ENCODE measurements at regions not wholly inside any gene's neighbourhood (a gene's known extent, or its start where the extent isn't known, plus 50 kb on each side); places are given as distances from the start of the nearest gene placed in this dataset.
"Not testable (repeated sequence)": the region's sequence is repeated elsewhere in the genome, so short reads cannot be mapped to it uniquely, and the experiment has no call there.

DNA sequence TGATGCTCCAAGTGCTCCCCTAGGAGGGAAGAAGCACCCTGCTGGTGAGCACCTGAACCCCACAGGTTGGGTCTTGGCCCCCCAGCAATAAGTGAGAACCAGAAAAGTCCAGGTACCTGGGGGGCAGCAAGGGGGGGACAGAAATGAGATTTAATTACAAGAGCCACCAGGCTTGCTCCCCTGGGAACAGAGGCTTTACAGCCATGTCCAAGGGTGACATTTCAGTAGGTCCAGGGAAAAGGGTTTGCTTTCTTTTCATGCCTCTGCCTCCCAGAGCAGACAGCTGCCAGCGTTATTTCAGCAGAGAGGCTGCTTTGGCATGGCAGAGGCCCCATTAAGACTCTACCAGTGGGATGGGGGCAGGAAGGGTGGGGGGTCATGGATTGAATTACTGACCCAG, 437.7 kb downstream of the BUD13 start:
- DNase-seq (ENCODE audit: low spot score), result no peak

DNA sequence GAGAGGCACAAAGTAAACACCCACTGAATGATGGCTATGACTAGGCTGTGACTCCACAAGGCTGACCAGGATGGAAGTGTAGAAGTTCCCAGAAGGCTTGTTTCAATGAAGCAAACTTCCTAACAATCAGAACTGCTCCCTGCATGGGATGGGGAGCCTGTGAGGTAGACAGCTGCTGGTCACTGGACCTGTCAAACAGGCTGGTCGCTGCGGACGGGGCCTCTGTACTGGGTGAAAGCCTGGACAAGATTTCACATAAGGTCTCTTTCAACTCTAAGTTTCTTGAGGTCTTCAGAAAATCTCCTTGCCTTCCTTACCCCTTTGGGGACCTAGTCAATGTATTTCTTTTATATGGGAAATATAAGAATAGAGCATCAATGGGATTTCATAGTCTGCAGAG, 438.2 kb downstream of the BUD13 start:
- DNase-seq (ENCODE audit: low spot score), result no peak

DNA sequence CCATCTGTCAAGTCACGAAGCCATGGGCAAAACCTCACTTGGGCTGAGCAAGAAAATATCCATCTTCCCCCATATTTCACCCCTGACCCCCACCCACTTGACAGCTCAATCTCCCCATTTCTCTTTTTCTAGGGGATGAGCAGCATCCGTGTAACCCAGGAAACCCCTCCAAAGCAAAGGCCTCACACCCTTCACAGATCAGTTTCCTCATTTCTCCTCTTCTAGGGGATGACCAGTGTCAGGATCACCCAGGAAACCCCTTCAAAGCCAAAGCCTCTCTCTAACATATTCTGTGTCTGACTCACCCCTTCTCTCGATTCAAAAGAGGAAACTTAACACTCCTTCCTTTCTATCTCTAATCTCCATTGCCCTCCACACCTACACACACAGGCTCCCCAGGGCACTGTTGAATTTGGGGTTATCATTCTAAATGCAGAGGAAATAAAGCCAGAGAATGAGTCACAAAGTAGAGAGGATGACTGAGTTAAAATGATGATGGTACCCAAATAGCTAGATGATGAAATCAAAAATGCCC, 439.7 kb downstream of the BUD13 start:
- no peak for DNase-seq (ENCODE audit: low spot score)

DNA sequence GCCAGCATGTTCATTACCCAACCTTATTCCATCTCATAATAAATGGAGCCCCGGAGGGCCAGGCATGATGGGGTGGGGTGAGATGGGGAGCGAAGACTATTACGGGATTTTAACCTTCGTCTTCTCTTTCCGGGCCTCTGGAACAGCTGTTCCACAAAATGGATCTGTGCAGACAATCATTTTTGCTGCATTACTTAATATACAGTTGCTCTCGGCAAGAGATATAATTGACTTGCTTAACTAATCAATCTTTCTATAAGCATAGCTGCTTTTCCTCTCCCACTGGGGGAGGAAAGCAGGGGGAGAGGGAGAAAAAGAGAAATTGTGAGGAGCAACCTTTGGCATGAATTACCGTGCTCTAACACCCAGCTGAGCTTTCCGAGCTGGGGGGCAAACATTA, 440.4 kb downstream of the BUD13 start:
- no peak for DNase-seq (ENCODE audit: low spot score)

DNA sequence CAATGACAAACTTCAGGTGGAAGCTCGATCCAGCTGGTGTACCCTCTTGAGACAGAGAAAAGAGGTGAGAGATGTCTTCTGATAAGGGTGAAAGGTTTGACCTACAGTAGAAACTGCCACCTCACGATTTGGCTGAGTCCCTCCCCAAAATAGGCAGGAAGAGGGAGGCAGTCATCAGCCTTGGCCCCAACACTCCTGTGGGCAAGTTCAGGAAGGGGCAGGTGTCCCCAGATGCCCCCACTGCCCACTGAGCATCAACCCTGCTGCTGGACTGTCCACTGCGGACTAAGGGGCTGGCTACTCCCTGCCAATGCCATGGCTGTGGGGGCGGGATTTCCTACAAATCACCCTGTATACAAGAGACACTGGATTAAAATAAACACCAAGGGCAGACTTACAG, 441.4 kb downstream of the BUD13 start:
- DNase-seq (ENCODE audit: low spot score), result no peak

DNA sequence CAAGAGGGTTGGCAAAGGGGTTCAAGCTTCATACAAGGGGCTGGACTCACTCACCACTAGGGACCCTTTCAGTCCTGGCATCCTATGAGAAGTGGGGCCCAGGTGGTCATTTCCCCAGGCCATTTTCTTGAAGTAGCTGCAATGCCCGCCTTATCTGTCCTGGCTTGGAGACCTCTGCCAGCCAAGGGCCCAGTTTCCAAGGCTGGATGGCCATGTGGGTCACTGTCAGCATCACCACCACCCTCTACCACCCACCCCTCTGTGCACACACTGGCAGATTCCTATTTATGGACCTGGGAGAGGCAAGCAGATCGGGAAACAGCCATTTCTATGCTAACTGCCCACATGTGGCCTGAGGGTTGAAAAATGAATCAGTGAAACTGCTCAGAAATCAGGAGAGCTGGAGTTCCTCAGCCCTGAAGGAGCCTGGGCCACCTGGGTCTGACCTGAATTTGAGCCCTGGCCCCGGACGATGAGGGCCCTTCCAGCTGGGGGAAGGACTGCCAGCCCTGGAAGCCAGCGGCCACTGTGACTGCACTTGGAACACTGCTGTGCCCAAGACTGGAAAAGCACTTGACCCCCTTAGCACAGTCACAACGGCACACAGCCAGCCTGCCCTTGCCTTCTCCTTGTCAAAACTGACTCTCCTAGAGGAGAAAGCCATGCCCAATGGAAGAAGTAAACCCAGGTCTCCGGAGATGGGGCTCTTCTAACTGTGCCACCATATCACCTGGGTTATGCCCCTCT, 442.2 kb downstream of the BUD13 start:
- DNase-seq (ENCODE audit: low spot score), result no peak

DNA sequence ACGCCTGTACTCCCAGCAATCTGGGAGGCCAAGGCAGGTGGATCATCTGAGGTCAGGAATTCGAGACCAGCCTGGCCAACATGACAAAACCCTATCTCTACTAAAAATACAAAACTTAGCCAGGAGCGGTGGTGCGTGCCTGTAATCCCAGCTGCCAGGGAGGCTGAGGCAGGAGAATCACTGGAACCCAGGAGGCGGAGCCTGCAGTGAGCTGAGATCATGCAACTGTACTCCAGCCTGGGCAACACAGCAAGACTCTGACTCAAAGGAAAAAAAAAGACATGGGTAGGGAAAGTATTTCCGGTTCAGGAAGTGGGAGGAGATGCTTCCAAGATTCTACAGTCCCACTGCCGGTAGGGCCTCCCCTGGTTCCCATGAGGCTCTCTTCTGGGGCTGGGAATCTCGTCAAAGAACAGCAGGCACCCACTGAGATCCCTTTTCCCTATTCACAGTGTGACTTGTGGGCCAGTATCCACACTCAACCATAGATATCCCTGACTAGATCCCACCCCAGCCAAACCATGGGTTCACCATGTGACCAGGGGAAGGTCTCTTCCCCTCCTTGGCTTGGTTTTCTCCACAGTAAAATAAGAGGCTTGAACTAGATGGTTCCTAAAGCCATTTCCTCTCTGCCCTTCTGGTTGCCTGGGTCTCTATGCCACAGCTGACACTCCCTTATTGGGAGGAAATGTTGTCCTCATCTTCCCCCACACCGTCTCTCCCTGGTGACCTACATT, 443.3 kb downstream of the BUD13 start:
- no peak for DNase-seq (ENCODE audit: low spot score)

DNA sequence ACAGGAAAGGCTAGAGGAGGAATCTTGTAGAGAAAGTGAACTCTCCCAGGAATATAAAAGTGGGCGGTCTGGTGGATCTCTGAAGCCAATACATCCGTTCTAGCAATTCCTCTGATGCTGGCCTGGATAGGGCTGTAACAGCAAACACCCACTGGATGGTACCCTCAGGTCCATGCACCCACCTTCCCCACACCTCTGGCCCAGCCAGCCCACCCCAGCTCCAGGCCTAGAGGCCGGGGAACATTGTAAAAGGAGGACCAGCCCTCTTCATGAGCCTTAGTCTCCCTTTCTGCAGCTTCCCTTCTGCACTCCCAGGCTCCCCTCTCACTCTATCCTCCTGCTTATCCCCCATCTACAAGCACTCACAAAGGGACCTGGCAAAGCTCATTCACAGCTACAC, 443.9 kb downstream of the BUD13 start:
- DNase-seq (ENCODE audit: low spot score), result no peak

DNA sequence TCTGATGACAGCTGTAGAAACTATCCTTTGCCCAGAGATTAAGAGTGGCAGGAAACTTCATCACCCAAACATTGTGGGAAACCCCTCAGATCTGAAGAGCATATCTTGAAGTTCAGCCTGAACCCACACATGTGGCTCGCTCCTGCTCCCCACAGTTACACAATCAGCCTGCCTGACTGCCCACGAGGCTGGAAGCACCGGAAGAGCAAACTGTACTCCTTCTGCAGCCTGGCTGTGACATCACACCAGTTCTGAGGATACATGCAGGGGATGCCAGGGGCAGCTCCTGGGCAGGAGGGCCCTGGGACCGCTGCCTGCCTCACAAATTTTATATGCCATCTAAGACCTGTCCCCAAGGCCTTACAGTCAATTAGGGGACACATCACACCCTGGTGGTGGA, 444.4 kb downstream of the BUD13 start:
- no peak for DNase-seq (ENCODE audit: low spot score)

DNA sequence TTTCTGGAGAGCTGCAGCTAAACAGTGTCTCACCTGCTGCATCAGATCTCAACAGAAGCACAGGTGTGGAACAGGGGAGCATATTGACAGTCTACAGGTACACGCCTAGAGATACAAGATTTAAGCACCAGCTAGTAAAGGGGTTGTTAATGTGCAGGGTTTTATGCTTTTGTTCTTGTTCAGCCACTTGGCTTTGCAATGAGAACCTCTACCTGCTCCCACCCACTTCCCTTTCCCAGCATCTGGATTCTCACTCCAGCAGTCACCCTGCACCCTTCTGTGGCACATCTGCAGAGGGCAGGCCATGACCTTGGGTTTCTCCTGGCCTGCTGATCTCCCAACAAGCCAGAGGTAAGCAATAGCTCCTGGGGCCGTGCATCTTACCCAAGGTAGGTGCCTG, 446.6 kb downstream of the BUD13 start:
- DNase-seq (ENCODE audit: low spot score), result no peak

DNA sequence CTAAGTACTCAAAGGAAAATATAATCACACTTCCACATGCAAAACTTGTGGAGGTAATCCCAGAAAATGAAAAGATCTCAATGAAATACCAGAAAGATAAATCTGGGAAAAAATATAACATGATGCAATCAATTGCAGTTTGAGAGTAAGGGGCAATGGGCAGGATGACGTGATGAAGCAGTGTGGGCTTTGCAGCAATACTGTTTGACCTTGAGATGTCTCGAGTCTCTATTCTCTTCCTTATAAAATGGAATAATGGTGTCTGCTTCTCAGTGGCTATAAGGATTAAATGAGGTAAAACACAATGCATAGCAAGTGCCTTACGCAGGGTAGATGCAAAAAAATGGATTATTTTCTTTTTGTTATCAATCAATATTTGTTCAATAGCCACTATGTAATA, 447.5 kb downstream of the BUD13 start:
- DNase-seq (ENCODE audit: low spot score), result no peak

DNA sequence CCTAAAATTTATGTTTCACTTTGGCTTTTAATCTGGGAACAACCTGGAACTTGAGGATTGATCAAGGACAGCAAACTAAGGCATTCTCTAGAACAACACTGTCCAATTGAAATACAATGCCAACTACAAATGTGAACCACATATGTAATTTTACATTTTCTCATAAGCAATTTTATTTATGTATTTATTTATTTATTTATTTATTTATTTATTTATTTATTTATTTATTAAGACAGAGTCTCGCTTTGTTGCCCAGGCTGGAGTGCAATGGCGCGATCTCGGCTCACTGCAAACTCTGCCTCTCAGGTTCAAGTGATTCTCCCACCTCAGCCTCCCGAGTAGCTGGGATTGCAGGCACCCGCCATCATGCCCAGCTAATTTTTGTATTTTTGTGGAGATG, 448.7 kb downstream of the BUD13 start:
- DNase-seq (ENCODE audit: low spot score), result not testable (repeated sequence)

DNA sequence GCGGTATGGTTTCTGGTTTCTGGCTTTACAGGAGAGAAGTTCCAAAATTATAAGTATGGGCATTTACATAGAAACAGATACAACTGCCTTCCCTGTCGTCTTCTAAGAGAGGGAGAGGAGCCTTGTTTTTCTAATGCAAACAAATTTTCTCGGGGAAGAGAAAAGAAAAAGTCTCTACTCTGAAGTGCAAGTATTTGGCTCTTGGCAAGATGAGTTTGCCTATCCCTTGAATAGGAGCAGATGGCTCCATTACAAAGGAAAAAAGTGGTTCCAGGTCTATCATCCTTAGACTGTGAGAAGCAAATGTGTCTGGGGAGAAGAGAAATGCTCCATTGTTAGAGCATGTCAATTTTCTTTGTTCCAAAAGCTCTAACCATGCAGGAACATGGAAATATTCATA, 455.6 kb downstream of the BUD13 start:
- DNase-seq (ENCODE audit: low spot score), result no peak

DNA sequence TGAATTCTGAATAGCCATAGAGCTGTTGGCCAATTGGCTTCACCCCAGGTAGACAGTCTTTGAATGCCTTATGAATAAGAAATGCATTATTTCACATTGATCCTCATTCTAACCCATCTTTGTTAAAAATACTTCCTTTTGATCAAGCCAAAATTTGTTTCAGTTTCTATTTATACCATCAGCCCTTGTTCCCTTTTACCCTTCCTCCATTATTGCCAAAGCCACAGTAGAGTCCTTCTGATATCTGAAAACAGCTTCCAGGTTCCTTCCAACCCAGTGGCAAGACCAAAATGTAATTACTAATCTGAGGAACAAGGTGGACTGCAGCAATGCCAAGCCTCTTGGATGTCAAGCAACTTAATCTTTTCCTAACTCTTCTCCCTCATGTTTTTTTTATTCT, 458.8 kb downstream of the BUD13 start:
- no peak for DNase-seq (ENCODE audit: low spot score)

DNA sequence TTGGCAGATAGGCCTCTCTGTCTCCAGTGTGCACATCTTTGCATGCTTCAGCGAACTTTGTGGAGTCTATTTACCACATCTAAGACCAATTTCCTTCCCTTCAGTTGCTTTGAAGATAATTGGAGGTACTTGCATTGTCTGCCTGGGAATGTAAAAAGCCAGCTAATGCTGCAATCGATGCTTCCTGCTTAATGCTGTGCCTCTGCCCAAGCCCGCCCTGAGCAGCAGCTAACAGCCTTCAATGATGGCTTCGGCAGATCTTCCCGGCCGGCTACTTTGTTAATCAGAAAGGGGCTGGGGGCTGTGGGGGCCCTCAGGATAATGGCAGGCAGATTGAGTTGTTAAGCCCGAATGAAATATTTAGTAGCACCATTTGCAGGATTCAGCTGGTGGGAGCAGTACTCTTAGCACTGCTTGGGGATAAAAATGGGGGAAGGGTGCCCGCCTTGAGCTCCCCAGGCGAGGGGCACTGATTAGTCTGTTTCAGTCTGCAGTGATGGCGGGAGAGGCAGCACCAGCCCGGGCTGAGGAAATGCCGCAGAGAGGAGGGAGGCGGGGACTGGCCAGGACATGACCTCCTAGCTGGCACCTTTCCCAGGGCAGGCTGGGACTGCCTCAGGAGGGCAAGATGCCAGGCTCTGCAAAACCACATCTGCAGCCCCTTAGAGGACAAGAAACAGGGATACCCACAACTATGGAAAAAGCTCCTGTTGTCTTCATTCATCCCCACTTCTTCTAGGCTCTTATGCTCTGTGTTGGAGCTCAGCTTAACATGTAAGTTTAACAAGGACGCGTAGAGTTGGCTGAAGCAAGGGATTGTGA, 460.0 kb downstream of the BUD13 start:
- DNase-seq (ENCODE audit: low spot score), result no peak

DNA sequence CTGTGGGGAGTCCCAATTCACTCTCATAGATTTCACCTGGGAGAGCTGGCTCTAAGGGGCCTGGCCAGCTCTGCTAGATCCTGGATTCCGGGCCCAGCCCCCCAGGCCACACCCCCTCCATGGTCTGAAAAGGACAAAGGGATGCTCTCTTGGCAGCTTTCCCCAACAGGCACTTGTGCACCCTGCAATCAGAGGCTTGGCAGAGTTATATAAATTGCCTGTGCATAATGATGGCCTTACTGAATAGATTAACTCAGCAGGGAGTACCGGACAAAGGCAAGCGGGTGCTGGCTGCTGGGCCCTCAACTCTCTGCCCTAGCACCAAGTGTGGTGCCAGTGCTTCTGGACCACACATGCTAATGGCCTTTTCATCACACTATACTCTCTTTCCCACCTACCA, 461.6 kb downstream of the BUD13 start:
- no peak for DNase-seq (ENCODE audit: low spot score)

DNA sequence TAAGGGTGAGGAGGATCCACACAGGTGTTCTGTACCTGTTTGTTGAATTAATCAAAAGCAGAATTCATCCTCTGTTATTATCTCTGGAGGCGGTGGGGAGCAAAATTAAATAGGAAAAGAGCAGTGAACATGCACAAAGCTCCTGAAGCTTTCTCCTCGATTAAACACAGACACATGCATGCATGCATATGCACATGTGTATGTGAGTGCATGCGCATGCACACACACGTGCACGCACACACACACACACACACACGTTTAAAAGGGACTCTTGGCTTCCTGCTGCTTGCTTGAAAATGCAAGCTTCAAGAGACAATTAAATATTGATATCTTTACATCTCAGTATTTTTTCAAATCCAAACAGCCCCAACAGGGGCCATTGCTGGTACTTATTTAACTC, 462.1 kb downstream of the BUD13 start:
- DNase-seq (ENCODE audit: low spot score), result no peak

DNA sequence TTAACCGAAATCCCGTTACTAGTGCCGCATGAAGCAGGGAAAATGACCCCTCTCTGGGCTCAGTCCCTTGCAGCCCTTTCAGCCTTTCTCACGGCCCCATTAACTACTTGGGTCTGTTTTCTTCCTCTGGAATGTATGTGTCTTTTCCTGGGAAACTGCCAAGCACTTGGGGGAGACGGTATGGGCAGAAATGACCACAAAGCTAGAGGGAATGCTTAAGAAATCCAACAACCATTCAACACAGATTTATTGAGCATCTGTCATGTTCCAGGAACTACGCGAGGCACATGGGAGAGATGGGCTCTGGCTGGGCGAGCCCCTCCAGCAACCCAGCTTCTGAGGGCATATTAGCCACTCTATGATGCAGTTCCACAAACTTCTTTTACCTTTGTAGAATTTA, 462.6 kb downstream of the BUD13 start:
- no peak for DNase-seq (ENCODE audit: low spot score)

DNA sequence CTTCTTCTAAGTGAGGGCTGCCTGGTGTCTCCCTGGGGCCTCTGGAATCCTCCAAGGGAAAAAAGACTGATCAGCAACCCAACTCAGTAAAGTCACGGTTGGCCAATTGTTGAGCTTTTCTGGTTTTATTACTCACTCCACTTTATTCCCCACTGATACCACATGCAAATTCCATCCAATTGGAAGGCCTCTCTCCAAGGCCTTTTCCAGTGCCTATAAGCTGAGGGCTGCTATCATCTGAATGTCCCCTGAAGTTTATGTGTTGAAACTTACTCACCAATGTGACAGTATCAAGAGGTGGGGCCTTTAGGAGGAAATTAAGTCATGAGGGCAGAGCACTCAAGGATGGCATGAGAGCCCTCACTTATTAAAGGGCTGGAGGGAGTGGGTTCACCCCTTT, 463.3 kb downstream of the BUD13 start:
- no peak for DNase-seq (ENCODE audit: low spot score)

DNA sequence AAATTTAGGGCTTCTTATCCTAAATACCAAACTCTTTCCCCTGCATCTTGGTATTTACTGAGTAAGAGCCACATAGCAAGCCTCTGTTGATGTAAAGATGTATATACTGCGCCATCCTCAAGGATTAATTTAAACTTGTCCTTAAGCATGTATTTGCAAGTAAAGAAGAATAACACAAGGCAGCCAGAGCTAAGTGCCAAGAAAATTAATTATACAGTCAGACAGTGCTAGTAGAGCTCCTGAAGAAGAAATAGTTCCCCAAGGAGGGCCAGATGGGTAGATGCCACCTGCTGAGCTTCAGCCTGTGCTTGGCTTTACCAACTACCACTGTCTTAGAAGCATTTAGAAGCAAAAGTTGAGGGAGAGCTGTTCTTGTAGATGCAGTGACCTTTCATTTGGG, 470.0 kb downstream of the BUD13 start:
- no peak for DNase-seq (ENCODE audit: low spot score)

DNA sequence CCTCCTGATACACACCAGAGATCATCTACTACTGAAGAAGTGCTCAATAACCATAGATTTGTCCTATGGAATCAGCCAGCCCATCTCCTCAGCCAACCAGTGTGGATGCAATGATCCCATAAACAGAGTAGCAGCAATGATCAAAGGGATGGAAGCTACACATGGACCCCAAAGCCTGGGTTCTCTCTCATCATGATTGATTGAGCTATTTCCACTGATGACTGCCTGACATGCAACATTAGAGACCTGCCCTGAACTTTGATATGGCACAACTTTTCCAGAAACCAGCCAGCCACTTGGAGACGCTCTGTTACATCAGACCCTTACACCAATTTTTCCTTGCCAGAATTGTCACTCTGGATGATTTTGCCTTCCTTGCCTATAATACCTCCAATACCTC, 471.6 kb downstream of the BUD13 start:
- DNase-seq (ENCODE audit: low spot score), result no peak

DNA sequence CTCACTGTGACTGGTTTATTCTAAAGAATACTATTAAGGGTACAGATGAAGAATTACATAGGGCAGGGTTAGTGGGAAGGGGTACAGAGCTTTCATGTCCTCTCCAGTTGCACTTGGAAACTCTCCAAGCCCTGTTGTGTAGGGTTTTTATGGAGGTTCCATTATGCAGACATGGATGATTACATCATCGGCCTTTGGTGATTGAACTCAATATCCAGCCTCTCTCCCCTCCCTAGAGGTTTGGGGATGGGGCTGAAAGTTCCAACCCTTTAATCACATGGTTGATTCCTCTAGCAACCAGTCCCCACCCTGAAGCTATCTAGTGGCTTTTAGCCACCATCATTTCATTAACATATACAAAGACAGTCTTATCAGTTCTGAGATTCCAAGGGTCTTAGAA, 472.6 kb downstream of the BUD13 start:
- DNase-seq (ENCODE audit: low spot score), result no peak

DNA sequence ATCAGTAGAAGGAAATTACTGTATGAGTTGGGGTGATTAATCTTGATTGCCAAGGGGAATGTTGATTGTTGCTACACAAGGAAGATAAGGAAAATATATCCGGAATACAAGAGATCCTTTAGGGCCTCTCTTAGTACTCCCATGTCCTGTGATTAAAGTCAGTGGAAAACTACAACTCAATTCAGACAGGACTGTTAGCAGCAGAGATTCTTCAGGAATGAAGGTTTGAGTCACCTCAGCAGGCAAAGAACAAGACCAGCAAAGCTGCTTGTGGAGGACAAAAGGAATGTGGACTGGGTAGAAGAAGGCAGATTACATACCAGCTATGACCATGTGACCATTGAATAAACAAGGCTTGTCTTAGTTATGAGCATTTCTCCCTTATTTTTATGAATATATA, 478.2 kb downstream of the BUD13 start:
- DNase-seq (ENCODE audit: low spot score), result no peak

Data from NAMALWA (cell line).